SK-N-SH (cell line): ENCODE measurements at regions not wholly inside any gene's neighbourhood (a gene's known extent, or its start where the extent isn't known, plus 50 kb on each side); places are given as distances from the start of the nearest gene placed in this dataset.

Experiments
- CTCF ChIA-PET: fragments of 300-600, 350-600 bp; formaldehyde crosslinking; extraction: SDS; loops from one replicate; lab custom pipeline; 2021; lab: Yijun Ruan, JAX
- POLR2A ChIA-PET: fragments of 350-600 bp; sonication (Branson Sonifier 250); formaldehyde crosslinking; extraction: SDS; loops from one replicate; lab custom pipeline; 2020; ENCODE audit warnings: antibody characterized with exemption, inconsistent platforms; lab: Yijun Ruan, JAX
- DNase-seq: peaks from one replicate; pipeline ENCODE4 v3.0.0; 2012
- H2AFZ ChIP-seq: fragments of 200-600 bp; sonication (generic); 2 replicates; pipeline ENCODE4 v1.8.1; 2016; ENCODE audit warnings: antibody characterized with exemption, mild to moderate bottlenecking, low read depth
- H3F3A ChIP-seq: fragments of 200-600 bp; sonication (generic); replicated peaks from 2 replicates; pipeline ENCODE3; 2016; ENCODE audit warnings: antibody characterized with exemption, mild to moderate bottlenecking; ENCODE audit not compliant: insufficient read depth
- H3K27ac ChIP-seq, 2 experiments: fragments of 200-500 bp in 1 of 2; fragments of 200-600 bp in 1 of 2; sonication (Bioruptor generic) in 1 of 2; sonication (generic), shearing (Covaris generic) in 1 of 2; 2 replicates each; pipeline versions ENCODE4 v1.5.1 to v1.6.1; 2014 to 2016; ENCODE audit warnings: low read depth in 2 of 2, inconsistent platforms in 1 of 2, low read length in 1 of 2, mild to moderate bottlenecking in 1 of 2, mixed read lengths in 1 of 2
- H3K27me3 ChIP-seq: fragments of 200-600 bp; sonication (generic), shearing (Covaris generic); 2 replicates; pipeline ENCODE4 v1.6.1; 2016; ENCODE audit warnings: mixed run types; ENCODE audit not compliant: insufficient read depth
- H3K36me3 ChIP-seq, 2 experiments: fragments of 200-500 bp in 1 of 2; fragments of 200-600 bp in 1 of 2; sonication (Bioruptor generic) in 1 of 2; sonication (generic) in 1 of 2; replicated peaks in 1 of 2; 2 replicates each; pipeline versions ENCODE3 to v1.5.1; 2014 to 2016; ENCODE audit warnings: low read length in 1 of 2, mild to moderate bottlenecking in 1 of 2; ENCODE audit not compliant: insufficient read depth in 2 of 2, control insufficient read depth in 1 of 2
- H3K4me1 ChIP-seq, 2 experiments: fragments of 200-500 bp in 1 of 2; fragments of 200-600 bp in 1 of 2; sonication (Bioruptor generic) in 1 of 2; sonication (generic), shearing (Covaris generic) in 1 of 2; 2 replicates each; pipeline versions ENCODE4 v1.5.1 to v1.6.1; 2014 to 2016; ENCODE audit warnings: low read depth in 1 of 2, low read length in 1 of 2, mixed run types in 1 of 2; ENCODE audit not compliant: insufficient read depth in 2 of 2, control insufficient read depth in 1 of 2
- H3K4me2 ChIP-seq: fragments of 200-600 bp; sonication (generic), shearing (Covaris generic); 2 replicates; pipeline ENCODE4 v1.6.1; 2017; ENCODE audit warnings: mixed run types
- H3K4me3 ChIP-seq, 2 experiments: fragments of 200-500 bp in 1 of 2; fragments of 200-600 bp in 1 of 2; sonication (Bioruptor generic) in 1 of 2; sonication (generic), shearing (Covaris generic) in 1 of 2; 2 replicates each; pipeline versions ENCODE4 v1.5.1 to v1.8.1; 2014 to 2016; ENCODE audit warnings: low read depth in 2 of 2, inconsistent platforms in 1 of 2, low read length in 1 of 2, mild to moderate bottlenecking in 1 of 2, mixed read lengths in 1 of 2, moderate library complexity in 1 of 2
- H3K79me2 ChIP-seq: fragments of 200-600 bp; sonication (generic); 2 replicates; pipeline ENCODE4 v1.8.1; 2017; ENCODE audit warnings: mild to moderate bottlenecking; ENCODE audit not compliant: insufficient read depth
- H3K9ac ChIP-seq: fragments of 200-600 bp; sonication (generic); 2 replicates; pipeline ENCODE4 v1.6.1; 2017; ENCODE audit warnings: mixed run types
- H3K9me2 ChIP-seq: fragments of 200-600 bp; sonication (generic); 2 replicates; pipeline ENCODE4 v1.6.1; 2017; ENCODE audit warnings: mixed run types
- H3K9me3 ChIP-seq: fragments of 200-600 bp; sonication (generic); 2 replicates; pipeline ENCODE4 v1.6.1; 2017; ENCODE audit warnings: mixed run types, mild to moderate bottlenecking, moderate library complexity
- H4K20me1 ChIP-seq: fragments of 200-600 bp; sonication (generic); 2 replicates; pipeline ENCODE4 v1.6.1; 2017; ENCODE audit warnings: mild to moderate bottlenecking, mixed run types; ENCODE audit not compliant: insufficient read depth
- CHD2 ChIP-seq: fragments of 150-350 bp; IDR thresholded peaks from 2 replicates; pipeline ENCODE4 v1.6.1; 2018; ENCODE audit warnings: low read length; ENCODE audit not compliant: partially characterized antibody
- EP300 ChIP-seq, 2 experiments: IDR thresholded peaks; 2 replicates each; pipeline versions ENCODE4 v1.4.0 to v1.6.1; 2012; ENCODE audit warnings: borderline replicate concordance in 1 of 2, low read depth in 1 of 2, low read length in 1 of 2
- EZH2phosphoT487 ChIP-seq: fragments of 200-600 bp; sonication (generic); IDR thresholded peaks from 2 replicates; pipeline ENCODE4 v1.6.1; 2017; ENCODE audit warnings: low read depth, mixed run types, mild to moderate bottlenecking, antibody characterized with exemption, moderate library complexity, borderline replicate concordance
- FOSL2 ChIP-seq: IDR thresholded peaks from 2 replicates; pipeline ENCODE4 v1.4.0; 2012; ENCODE audit warnings: low read depth, mild to moderate bottlenecking, moderate library complexity, borderline replicate concordance
- FOXM1 ChIP-seq: IDR thresholded peaks from 2 replicates; pipeline ENCODE4 v1.4.0; 2012; ENCODE audit warnings: low read depth, mild to moderate bottlenecking
- GABPA ChIP-seq: IDR thresholded peaks from 2 replicates; pipeline ENCODE4 v1.4.0; 2012; ENCODE audit warnings: low read depth, mild to moderate bottlenecking
- MEF2A ChIP-seq: IDR thresholded peaks from 2 replicates; pipeline ENCODE4 v1.4.0; 2012; ENCODE audit warnings: low read depth, borderline replicate concordance
- MXI1 ChIP-seq: IDR thresholded peaks from 2 replicates; pipeline ENCODE4 v1.6.1; 2012; ENCODE audit warnings: mild to moderate bottlenecking, low read depth, low read length, improper control_type of control experiment
- NFIC ChIP-seq: IDR thresholded peaks from 2 replicates; pipeline ENCODE4 v1.4.0; 2012; ENCODE audit warnings: borderline replicate concordance
- NRF1 ChIP-seq: IDR thresholded peaks from 2 replicates; pipeline ENCODE4 v1.6.1; 2012; ENCODE audit warnings: low read depth, mild to moderate bottlenecking, low read length
- POLR2AphosphoS5 ChIP-seq: IDR thresholded peaks from 2 replicates; pipeline ENCODE4 v1.6.1; 2012; ENCODE audit warnings: low read depth, low read length
- RAD21 ChIP-seq: IDR thresholded peaks from 2 replicates; pipeline ENCODE4 v1.6.1; 2012; ENCODE audit warnings: mild to moderate bottlenecking, low read length
- RCOR1 ChIP-seq: fragments of 150-350 bp; IDR thresholded peaks from 2 replicates; pipeline ENCODE4 v1.6.1; 2017; ENCODE audit warnings: antibody characterized with exemption, low read length
- RXRA ChIP-seq: IDR thresholded peaks from 2 replicates; pipeline ENCODE4 v1.4.0; 2012; ENCODE audit warnings: low read depth, mild to moderate bottlenecking, borderline replicate concordance
- SIN3A ChIP-seq: IDR thresholded peaks from 2 replicates; pipeline ENCODE4 v1.6.1; 2012; ENCODE audit warnings: low read depth, mild to moderate bottlenecking, low read length, moderate library complexity, borderline replicate concordance
- TCF12 ChIP-seq: IDR thresholded peaks from 2 replicates; pipeline ENCODE4 v1.4.0; 2012
- WGBS: methylation state at CpG from one replicate; pipeline ENCODE4 v1.1.6; 2017; ENCODE audit warnings: low lambda C conversion rate; 5-methylcytosine and 5-hydroxymethylcytosine counted together
- TF ChIP-seq, protein P1 (sequence below): IDR thresholded peaks from 2 replicates; pipeline ENCODE4 v1.4.0; 2012; ENCODE audit warnings: low read depth, borderline replicate concordance
- TF ChIP-seq, protein P2 (sequence below): fragments of 150-350 bp; IDR thresholded peaks from 2 replicates; pipeline ENCODE4 v1.6.1; 2017; ENCODE audit warnings: antibody characterized with exemption, low read length, low read depth, borderline replicate concordance
- TF ChIP-seq, protein P3 (sequence below): IDR thresholded peaks from 2 replicates; pipeline ENCODE4 v1.6.1; 2012; ENCODE audit warnings: mild to moderate bottlenecking, low read depth, low read length, moderate library complexity

DNA sequence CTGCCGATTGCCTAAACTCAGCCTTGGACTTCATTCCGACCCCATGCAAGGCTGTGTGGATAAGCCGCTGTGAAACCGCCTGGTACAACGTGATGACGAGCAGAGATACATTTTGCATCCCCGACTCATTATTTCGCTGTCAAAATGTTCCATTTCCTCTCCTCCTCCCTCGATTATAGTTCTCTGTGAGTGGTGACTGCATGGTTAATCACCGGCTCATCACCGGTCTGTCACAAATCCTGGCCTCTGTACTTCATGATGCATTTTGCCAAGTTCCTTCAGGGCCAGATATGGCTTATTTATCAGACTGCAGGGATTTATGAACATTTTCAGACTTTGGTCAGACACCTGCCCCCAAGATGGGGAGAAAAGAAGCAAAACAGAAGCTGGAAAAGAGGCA is 461.6 kb upstream of the DPP6 start:
- Histone ChIP-seq H3K9me3 (no peaks in the 10 kb centered on the region; the same call in 1 of the 2 replicates), H3F3A (no peaks in the 10 kb centered on the region), H2AFZ (no peak overlapping the region), H3K36me3 (no peaks in the 10 kb centered on the region), H3K9ac (no peak overlapping the region), H3K9me2 (no peaks in the 10 kb centered on the region), H3K4me3 (no peak overlapping the region), H3K79me2 (no peaks in the 10 kb centered on the region)
- CTCF ChIA-PET = no interaction called here
- 3% methylated on average over 11 of the region's 11 CpGs for WGBS
- TF ChIP-seq, protein P1, sequence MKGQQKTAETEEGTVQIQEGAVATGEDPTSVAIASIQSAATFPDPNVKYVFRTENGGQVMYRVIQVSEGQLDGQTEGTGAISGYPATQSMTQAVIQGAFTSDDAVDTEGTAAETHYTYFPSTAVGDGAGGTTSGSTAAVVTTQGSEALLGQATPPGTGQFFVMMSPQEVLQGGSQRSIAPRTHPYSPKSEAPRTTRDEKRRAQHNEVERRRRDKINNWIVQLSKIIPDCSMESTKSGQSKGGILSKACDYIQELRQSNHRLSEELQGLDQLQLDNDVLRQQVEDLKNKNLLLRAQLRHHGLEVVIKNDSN = no peak
- TF ChIP-seq TCF12 (no peak), RCOR1 (no peak), MXI1 (no peak), NFIC (no peak), POLR2AphosphoS5 (no peak), RXRA (no peak), FOSL2 (no peak), MEF2A (no peak), GABPA (no peak)
- TF ChIP-seq, protein P2, sequence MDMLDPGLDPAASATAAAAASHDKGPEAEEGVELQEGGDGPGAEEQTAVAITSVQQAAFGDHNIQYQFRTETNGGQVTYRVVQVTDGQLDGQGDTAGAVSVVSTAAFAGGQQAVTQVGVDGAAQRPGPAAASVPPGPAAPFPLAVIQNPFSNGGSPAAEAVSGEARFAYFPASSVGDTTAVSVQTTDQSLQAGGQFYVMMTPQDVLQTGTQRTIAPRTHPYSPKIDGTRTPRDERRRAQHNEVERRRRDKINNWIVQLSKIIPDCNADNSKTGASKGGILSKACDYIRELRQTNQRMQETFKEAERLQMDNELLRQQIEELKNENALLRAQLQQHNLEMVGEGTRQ = no peak
- TF ChIP-seq, protein P3, sequence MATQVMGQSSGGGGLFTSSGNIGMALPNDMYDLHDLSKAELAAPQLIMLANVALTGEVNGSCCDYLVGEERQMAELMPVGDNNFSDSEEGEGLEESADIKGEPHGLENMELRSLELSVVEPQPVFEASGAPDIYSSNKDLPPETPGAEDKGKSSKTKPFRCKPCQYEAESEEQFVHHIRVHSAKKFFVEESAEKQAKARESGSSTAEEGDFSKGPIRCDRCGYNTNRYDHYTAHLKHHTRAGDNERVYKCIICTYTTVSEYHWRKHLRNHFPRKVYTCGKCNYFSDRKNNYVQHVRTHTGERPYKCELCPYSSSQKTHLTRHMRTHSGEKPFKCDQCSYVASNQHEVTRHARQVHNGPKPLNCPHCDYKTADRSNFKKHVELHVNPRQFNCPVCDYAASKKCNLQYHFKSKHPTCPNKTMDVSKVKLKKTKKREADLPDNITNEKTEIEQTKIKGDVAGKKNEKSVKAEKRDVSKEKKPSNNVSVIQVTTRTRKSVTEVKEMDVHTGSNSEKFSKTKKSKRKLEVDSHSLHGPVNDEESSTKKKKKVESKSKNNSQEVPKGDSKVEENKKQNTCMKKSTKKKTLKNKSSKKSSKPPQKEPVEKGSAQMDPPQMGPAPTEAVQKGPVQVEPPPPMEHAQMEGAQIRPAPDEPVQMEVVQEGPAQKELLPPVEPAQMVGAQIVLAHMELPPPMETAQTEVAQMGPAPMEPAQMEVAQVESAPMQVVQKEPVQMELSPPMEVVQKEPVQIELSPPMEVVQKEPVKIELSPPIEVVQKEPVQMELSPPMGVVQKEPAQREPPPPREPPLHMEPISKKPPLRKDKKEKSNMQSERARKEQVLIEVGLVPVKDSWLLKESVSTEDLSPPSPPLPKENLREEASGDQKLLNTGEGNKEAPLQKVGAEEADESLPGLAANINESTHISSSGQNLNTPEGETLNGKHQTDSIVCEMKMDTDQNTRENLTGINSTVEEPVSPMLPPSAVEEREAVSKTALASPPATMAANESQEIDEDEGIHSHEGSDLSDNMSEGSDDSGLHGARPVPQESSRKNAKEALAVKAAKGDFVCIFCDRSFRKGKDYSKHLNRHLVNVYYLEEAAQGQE = no peak
- TF ChIP-seq, all 33 proteins: peak for 0
- DNase-seq = no peak
- Histone ChIP-seq H3K27ac (no peak overlapping the region), H3K27me3 (no peaks in the 10 kb centered on the region), H3K4me1 (no peaks in the 10 kb centered on the region), H3K4me2 (no peak overlapping the region), H4K20me1 (no peaks in the 10 kb centered on the region)
- POLR2A ChIA-PET = no interaction called here

DNA sequence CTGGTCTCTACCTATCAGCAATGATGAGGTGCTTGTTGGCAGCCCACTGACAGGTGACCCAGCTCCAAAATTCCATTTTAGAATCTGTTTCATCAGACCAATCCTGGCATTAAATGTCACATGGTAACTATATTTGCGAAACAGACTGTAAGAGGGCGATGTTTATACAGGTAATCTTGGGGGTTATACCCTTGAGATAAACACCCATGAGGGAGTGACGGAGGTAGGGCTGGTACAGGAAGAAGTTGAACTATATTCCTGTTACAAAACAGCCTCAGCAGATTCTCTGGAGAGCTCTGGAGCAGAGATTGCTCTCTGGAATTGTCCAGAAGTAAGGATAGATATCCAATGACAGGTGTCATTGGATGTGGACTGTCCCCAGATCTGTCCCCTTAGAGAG is 444.8 kb upstream of the DPP6 start:
- Histone ChIP-seq H2AFZ (no peak overlapping the region), H3K9me2 (no peaks in the 10 kb centered on the region), H3K79me2 (no peaks in the 10 kb centered on the region), H3K9me3 (0 out of 2 replicates have a peak, but pooled peaks cover 4% of the 10 kb centered on the region), H3K27me3 (no peaks in the 10 kb centered on the region), H3K4me2 (no peak overlapping the region), H3K27ac (no peak overlapping the region), H3K4me1 (no peaks in the 10 kb centered on the region), H4K20me1 (no peaks in the 10 kb centered on the region), H3K4me3 (no peak overlapping the region), H3K36me3 (no peaks in the 10 kb centered on the region), H3F3A (no peaks in the 10 kb centered on the region), H3K9ac (no peak overlapping the region)
- POLR2A ChIA-PET = interaction anchor here (0.6 kb wide), 1 partner anchor 128 kb away, joined by 3 read pairs; no protein-coding TSS in a partner anchor
- CTCF ChIA-PET = interaction anchor here (0.6 kb wide), 1 partner anchor 226 kb away, joined by 3 read pairs; no protein-coding TSS in a partner anchor
- no peak for DNase-seq
- no peak for TF ChIP-seq FOXM1
- no peak for TF ChIP-seq EP300 (IDR thresholded peaks at IDR 0.05; ENCODE audit: borderline replicate concordance in 1 of 2, low read depth in 1 of 2, low read length in 1 of 2)
- no peak for TF ChIP-seq POLR2AphosphoS5
- TF ChIP-seq CHD2 = no peak
- no peak for TF ChIP-seq RAD21
- TF ChIP-seq RCOR1 = no peak
- no peak for TF ChIP-seq EZH2phosphoT487
- TF ChIP-seq NRF1 = no peak
- TF ChIP-seq SIN3A = no peak
- TF ChIP-seq, protein P2 = no peak
- WGBS = 0% methylated on average over 3 of the region's 3 CpGs
